ENCODE measurements at regions not wholly inside any gene's neighbourhood (a gene's known extent, or its start where the extent isn't known, plus 50 kb on each side); places are given as distances from the start of the nearest gene placed in this dataset.
"Not testable (repeated sequence)": the region's sequence is repeated elsewhere in the genome, so short reads cannot be mapped to it uniquely, and the experiment has no call there.

GRCh38 chr2:89029257-89029656 is 337.8 kb downstream of the RPIA start:
- TF ChIP-seq, protein P1, sequence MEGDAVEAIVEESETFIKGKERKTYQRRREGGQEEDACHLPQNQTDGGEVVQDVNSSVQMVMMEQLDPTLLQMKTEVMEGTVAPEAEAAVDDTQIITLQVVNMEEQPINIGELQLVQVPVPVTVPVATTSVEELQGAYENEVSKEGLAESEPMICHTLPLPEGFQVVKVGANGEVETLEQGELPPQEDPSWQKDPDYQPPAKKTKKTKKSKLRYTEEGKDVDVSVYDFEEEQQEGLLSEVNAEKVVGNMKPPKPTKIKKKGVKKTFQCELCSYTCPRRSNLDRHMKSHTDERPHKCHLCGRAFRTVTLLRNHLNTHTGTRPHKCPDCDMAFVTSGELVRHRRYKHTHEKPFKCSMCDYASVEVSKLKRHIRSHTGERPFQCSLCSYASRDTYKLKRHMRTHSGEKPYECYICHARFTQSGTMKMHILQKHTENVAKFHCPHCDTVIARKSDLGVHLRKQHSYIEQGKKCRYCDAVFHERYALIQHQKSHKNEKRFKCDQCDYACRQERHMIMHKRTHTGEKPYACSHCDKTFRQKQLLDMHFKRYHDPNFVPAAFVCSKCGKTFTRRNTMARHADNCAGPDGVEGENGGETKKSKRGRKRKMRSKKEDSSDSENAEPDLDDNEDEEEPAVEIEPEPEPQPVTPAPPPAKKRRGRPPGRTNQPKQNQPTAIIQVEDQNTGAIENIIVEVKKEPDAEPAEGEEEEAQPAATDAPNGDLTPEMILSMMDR (IDR thresholded peaks at IDR 0.05), result not testable (repeated sequence)
- not testable (repeated sequence) for TF ChIP-seq POLR2A (IDR thresholded peaks at IDR 0.05)
